GM23338 (cell line): ENCODE measurements at regions not wholly inside any gene's neighbourhood (a gene's known extent, or its start where the extent isn't known, plus 50 kb on each side); places are given as distances from the start of the nearest gene placed in this dataset.

Experiments
- CREB1 ChIP-seq: fragments of 250-450 bp; sonication (Bioruptor Pico); IDR thresholded peaks from 2 replicates; pipeline ENCODE4 v1.5.0; 2020; ENCODE audit warnings: low read depth, mild to moderate bottlenecking, moderate library complexity
- EZH2 ChIP-seq: fragments of 200-600 bp; sonication (generic); IDR thresholded peaks from one replicate; pipeline ENCODE4 v1.8.0; 2017; ENCODE audit warnings: antibody characterized with exemption, mild to moderate bottlenecking, low read depth; ENCODE audit not compliant: unreplicated experiment
- EZH2phosphoT487 ChIP-seq: fragments of 200-600 bp; sonication (generic); IDR thresholded peaks from one replicate; pipeline ENCODE4 v1.8.1; 2018; ENCODE audit warnings: antibody characterized with exemption; ENCODE audit not compliant: unreplicated experiment
- JUNB ChIP-seq: IDR thresholded peaks from one replicate; pipeline ENCODE4 v1.6.1; 2016; ENCODE audit warnings: antibody characterized with exemption; ENCODE audit not compliant: unreplicated experiment
- NANOG ChIP-seq: IDR thresholded peaks from 2 replicates; pipeline ENCODE4 v1.6.1; 2016; ENCODE audit warnings: antibody characterized with exemption, borderline replicate concordance
- POLR2AphosphoS5 ChIP-seq: IDR thresholded peaks from 2 replicates; pipeline ENCODE4 v1.6.1; 2016; ENCODE audit warnings: antibody characterized with exemption, low read depth
- ZNF114 ChIP-seq: fragments of 250-450 bp; sonication (Bioruptor Pico); IDR thresholded peaks from 2 replicates; pipeline ENCODE4 v1.5.0; 2020; ENCODE audit warnings: mild to moderate bottlenecking, moderate library complexity
- ZNF331 ChIP-seq: fragments of 250-450 bp; sonication (Bioruptor Pico); IDR thresholded peaks from 2 replicates; pipeline ENCODE4 v1.5.0; 2020; ENCODE audit warnings: low read depth, mild to moderate bottlenecking, moderate library complexity
- TF ChIP-seq, protein P1 (sequence below), 2 experiments: fragments of 200-600 bp in 1 of 2; sonication (generic) in 1 of 2; conservative IDR thresholded peaks; 2 replicates each; pipeline versions ENCODE4 v1.5.1 to v1.6.1; 2016 to 2017; ENCODE audit warnings: antibody characterized with exemption in 2 of 2, low read depth in 2 of 2, mild to moderate bottlenecking in 2 of 2, moderate library complexity in 1 of 2
- TF ChIP-seq, protein P2 (sequence below): IDR thresholded peaks from one replicate; pipeline ENCODE4 v1.6.1; 2018; ENCODE audit warnings: antibody characterized with exemption; ENCODE audit not compliant: unreplicated experiment
- TF ChIP-seq, protein P3 (sequence below): IDR thresholded peaks from 2 replicates; pipeline ENCODE4 v1.6.1; 2016; ENCODE audit warnings: antibody characterized with exemption
- TF ChIP-seq, protein P4 (sequence below): fragments of 250-450 bp; sonication (Bioruptor Pico); IDR thresholded peaks from 2 replicates; pipeline ENCODE4 v1.5.0; 2020; ENCODE audit warnings: mild to moderate bottlenecking, moderate library complexity

DNA sequence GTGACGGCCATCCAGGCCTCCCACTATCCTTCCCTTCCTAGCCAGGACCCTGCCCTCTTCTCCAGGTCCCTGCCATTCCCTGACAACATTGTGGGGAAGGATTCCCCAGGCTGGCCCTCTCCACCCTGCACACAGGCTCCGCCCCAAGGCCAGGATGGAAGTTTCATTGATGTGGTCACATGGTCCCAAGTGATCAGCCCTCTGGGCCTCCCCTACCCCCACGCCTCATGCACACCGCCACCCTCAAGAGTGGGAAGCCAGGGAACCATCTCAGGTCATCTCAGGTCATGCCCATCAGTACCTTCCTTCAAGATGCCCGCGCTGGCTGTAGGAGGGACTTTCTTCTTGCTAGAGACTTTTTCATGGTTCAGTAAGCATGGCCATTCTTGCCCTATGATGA, 514.8 kb upstream of the RAB6C start:
- TF ChIP-seq, protein P1, sequence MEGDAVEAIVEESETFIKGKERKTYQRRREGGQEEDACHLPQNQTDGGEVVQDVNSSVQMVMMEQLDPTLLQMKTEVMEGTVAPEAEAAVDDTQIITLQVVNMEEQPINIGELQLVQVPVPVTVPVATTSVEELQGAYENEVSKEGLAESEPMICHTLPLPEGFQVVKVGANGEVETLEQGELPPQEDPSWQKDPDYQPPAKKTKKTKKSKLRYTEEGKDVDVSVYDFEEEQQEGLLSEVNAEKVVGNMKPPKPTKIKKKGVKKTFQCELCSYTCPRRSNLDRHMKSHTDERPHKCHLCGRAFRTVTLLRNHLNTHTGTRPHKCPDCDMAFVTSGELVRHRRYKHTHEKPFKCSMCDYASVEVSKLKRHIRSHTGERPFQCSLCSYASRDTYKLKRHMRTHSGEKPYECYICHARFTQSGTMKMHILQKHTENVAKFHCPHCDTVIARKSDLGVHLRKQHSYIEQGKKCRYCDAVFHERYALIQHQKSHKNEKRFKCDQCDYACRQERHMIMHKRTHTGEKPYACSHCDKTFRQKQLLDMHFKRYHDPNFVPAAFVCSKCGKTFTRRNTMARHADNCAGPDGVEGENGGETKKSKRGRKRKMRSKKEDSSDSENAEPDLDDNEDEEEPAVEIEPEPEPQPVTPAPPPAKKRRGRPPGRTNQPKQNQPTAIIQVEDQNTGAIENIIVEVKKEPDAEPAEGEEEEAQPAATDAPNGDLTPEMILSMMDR (conservative IDR thresholded peaks at IDR 0.05; ENCODE audit: low read depth in 2 of 2) = no peak
- TF ChIP-seq, protein P2, sequence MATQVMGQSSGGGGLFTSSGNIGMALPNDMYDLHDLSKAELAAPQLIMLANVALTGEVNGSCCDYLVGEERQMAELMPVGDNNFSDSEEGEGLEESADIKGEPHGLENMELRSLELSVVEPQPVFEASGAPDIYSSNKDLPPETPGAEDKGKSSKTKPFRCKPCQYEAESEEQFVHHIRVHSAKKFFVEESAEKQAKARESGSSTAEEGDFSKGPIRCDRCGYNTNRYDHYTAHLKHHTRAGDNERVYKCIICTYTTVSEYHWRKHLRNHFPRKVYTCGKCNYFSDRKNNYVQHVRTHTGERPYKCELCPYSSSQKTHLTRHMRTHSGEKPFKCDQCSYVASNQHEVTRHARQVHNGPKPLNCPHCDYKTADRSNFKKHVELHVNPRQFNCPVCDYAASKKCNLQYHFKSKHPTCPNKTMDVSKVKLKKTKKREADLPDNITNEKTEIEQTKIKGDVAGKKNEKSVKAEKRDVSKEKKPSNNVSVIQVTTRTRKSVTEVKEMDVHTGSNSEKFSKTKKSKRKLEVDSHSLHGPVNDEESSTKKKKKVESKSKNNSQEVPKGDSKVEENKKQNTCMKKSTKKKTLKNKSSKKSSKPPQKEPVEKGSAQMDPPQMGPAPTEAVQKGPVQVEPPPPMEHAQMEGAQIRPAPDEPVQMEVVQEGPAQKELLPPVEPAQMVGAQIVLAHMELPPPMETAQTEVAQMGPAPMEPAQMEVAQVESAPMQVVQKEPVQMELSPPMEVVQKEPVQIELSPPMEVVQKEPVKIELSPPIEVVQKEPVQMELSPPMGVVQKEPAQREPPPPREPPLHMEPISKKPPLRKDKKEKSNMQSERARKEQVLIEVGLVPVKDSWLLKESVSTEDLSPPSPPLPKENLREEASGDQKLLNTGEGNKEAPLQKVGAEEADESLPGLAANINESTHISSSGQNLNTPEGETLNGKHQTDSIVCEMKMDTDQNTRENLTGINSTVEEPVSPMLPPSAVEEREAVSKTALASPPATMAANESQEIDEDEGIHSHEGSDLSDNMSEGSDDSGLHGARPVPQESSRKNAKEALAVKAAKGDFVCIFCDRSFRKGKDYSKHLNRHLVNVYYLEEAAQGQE = no peak
- no peak for TF ChIP-seq CREB1 (CRISPR knock-in tag)
- no peak for TF ChIP-seq EZH2
- no peak for TF ChIP-seq POLR2AphosphoS5
- no peak for TF ChIP-seq JUNB
- TF ChIP-seq, protein P3, sequence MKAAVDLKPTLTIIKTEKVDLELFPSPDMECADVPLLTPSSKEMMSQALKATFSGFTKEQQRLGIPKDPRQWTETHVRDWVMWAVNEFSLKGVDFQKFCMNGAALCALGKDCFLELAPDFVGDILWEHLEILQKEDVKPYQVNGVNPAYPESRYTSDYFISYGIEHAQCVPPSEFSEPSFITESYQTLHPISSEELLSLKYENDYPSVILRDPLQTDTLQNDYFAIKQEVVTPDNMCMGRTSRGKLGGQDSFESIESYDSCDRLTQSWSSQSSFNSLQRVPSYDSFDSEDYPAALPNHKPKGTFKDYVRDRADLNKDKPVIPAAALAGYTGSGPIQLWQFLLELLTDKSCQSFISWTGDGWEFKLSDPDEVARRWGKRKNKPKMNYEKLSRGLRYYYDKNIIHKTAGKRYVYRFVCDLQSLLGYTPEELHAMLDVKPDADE = no peak
- no peak for TF ChIP-seq NANOG
- no peak for TF ChIP-seq EZH2phosphoT487
- no peak for TF ChIP-seq ZNF331
- TF ChIP-seq, protein P4, sequence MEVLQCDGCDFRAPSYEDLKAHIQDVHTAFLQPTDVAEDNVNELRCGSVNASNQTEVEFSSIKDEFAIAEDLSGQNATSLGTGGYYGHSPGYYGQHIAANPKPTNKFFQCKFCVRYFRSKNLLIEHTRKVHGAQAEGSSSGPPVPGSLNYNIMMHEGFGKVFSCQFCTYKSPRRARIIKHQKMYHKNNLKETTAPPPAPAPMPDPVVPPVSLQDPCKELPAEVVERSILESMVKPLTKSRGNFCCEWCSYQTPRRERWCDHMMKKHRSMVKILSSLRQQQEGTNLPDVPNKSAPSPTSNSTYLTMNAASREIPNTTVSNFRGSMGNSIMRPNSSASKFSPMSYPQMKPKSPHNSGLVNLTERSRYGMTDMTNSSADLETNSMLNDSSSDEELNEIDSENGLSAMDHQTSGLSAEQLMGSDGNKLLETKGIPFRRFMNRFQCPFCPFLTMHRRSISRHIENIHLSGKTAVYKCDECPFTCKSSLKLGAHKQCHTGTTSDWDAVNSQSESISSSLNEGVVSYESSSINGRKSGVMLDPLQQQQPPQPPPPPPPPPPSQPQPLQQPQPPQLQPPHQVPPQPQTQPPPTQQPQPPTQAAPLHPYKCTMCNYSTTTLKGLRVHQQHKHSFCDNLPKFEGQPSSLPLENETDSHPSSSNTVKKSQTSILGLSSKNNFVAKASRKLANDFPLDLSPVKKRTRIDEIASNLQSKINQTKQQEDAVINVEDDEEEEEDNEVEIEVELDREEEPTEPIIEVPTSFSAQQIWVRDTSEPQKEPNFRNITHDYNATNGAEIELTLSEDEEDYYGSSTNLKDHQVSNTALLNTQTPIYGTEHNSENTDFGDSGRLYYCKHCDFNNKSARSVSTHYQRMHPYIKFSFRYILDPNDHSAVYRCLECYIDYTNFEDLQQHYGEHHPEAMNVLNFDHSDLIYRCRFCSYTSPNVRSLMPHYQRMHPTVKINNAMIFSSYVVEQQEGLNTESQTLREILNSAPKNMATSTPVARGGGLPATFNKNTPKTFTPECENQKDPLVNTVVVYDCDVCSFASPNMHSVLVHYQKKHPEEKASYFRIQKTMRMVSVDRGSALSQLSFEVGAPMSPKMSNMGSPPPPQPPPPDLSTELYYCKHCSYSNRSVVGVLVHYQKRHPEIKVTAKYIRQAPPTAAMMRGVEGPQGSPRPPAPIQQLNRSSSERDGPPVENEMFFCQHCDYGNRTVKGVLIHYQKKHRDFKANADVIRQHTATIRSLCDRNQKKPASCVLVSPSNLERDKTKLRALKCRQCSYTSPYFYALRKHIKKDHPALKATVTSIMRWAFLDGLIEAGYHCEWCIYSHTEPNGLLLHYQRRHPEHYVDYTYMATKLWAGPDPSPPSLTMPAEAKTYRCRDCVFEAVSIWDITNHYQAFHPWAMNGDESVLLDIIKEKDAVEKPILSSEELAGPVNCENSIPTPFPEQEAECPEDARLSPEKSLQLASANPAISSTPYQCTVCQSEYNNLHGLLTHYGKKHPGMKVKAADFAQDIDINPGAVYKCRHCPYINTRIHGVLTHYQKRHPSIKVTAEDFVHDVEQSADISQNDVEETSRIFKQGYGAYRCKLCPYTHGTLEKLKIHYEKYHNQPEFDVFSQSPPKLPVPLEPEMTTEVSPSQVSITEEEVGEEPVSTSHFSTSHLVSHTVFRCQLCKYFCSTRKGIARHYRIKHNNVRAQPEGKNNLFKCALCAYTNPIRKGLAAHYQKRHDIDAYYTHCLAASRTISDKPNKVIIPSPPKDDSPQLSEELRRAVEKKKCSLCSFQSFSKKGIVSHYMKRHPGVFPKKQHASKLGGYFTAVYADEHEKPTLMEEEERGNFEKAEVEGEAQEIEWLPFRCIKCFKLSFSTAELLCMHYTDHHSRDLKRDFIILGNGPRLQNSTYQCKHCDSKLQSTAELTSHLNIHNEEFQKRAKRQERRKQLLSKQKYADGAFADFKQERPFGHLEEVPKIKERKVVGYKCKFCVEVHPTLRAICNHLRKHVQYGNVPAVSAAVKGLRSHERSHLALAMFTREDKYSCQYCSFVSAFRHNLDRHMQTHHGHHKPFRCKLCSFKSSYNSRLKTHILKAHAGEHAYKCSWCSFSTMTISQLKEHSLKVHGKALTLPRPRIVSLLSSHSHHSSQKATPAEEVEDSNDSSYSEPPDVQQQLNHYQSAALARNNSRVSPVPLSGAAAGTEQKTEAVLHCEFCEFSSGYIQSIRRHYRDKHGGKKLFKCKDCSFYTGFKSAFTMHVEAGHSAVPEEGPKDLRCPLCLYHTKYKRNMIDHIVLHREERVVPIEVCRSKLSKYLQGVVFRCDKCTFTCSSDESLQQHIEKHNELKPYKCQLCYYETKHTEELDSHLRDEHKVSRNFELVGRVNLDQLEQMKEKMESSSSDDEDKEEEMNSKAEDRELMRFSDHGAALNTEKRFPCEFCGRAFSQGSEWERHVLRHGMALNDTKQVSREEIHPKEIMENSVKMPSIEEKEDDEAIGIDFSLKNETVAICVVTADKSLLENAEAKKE (CRISPR knock-in tag) = no peak
- no peak for TF ChIP-seq ZNF114
